22Rv1 (cell line): ENCODE measurements at regions not wholly inside any gene's neighbourhood (a gene's known extent, or its start where the extent isn't known, plus 50 kb on each side); places are given as distances from the start of the nearest gene placed in this dataset.

Experiments
- CTCF ChIP-seq: fragments of 450-650 bp; IDR thresholded peaks from 2 replicates; pipeline ENCODE4 v1.5.1; 2017; ENCODE audit warnings: mild to moderate bottlenecking
- ZFX ChIP-seq: fragments of 450-650 bp; IDR thresholded peaks from 2 replicates; pipeline ENCODE4 v1.6.1; 2017; ENCODE audit warnings: antibody characterized with exemption, borderline replicate concordance

- no peak for TF ChIP-seq CTCF
- no peak for TF ChIP-seq ZFX
Observed at GRCh38 chr10:2745666-2746065, 321.7 kb upstream of the PFKP start.
